GM12878 (cell line): ENCODE measurements at regions not wholly inside any gene's neighbourhood (a gene's known extent, or its start where the extent isn't known, plus 50 kb on each side); places are given as distances from the start of the nearest gene placed in this dataset.

ENCODE experiments used
- ATAC-seq: fragments of 200-7000 bp; cut with Tn5 transposase; 3 replicates; pipeline ENCODE4 v1.9.1; 2020; ENCODE audit warnings: mild to moderate bottlenecking, moderate library complexity
- BruUV-seq: library from RNA; stranded (reverse); fragments of 400-500 nt; replicated peaks from 2 replicates; lab custom pipeline; 2021; lab: Mats Ljungman, UMichigan
- CTCF ChIA-PET: fragments of 300-600 bp; sonication (Branson Sonifier 250); formaldehyde crosslinking; extraction: SDS; loops from one replicate; lab custom pipeline; 2021; ENCODE audit warnings: inconsistent platforms; lab: Yijun Ruan, JAX
- POLR2A ChIA-PET: fragments of 350-600 bp; formaldehyde crosslinking; extraction: SDS; loops from one replicate; lab custom pipeline; 2021; ENCODE audit warnings: inconsistent platforms; lab: Charles Lee
- RAD21 ChIA-PET: fragments of 300-600 bp; sonication (Branson Sonifier 250); formaldehyde crosslinking; loops from one replicate; lab custom pipeline; 2023; ENCODE audit warnings: antibody characterized with exemption; ENCODE audit not compliant: unreplicated experiment; lab: Charles Lee
- SMC1A ChIA-PET: fragments of 300-600 bp; sonication (Branson Sonifier 250); formaldehyde crosslinking; loops from one replicate; lab custom pipeline; 2023; ENCODE audit not compliant: unreplicated experiment, uncharacterized antibody; lab: Charles Lee
- DNase-seq: peaks from one replicate; pipeline ENCODE4 v3.0.0-alpha.2; 2011; ENCODE audit warnings: low read depth, low spot score
- FAIRE-seq: peaks from 3 replicates; lab custom pipeline; 2011; peaks lifted over from hg19 to GRCh38; lab: Jason Lieb, UNC
- H2AFZ ChIP-seq: 2 replicates; pipeline ENCODE4 v1.6.0; 2011; ENCODE audit warnings: low read depth, low read length, control low read depth; ENCODE audit not compliant: control insufficient read depth
- H3K27ac ChIP-seq: 2 replicates; pipeline ENCODE4 v1.5.1; 2011; ENCODE audit warnings: control low read depth; ENCODE audit not compliant: control insufficient read depth, insufficient read depth
- H3K27me3 ChIP-seq, 2 experiments: replicated peaks in 1 of 2; 2 replicates each; pipeline versions ENCODE4 v1.6.0 to v1.6.1; 2011; ENCODE audit warnings: low read length in 1 of 2; ENCODE audit not compliant: control insufficient read depth in 2 of 2, insufficient read depth in 2 of 2
- H3K36me3 ChIP-seq, 2 experiments: 2 replicates each; pipeline ENCODE4 v1.5.1; 2011; ENCODE audit warnings: low read length in 1 of 2; ENCODE audit not compliant: control insufficient read depth in 2 of 2, insufficient read depth in 2 of 2
- H3K4me1 ChIP-seq: 2 replicates; pipeline ENCODE4 v1.6.1; 2011; ENCODE audit warnings: mild to moderate bottlenecking, low read length, moderate library complexity, mixed read lengths; ENCODE audit not compliant: control insufficient read depth, insufficient read depth
- H3K4me2 ChIP-seq: 2 replicates; pipeline ENCODE4 v1.6.0; 2011; ENCODE audit warnings: control low read depth; ENCODE audit not compliant: control insufficient read depth, insufficient read depth
- H3K4me3 ChIP-seq: fragments of 200-600 bp; sonication (generic); 2 replicates; pipeline ENCODE4 v1.5.1; 2016
- H3K79me2 ChIP-seq: 2 replicates; pipeline ENCODE4 v1.6.0; 2011; ENCODE audit warnings: low read length; ENCODE audit not compliant: control insufficient read depth, insufficient read depth
- H3K9ac ChIP-seq: 2 replicates; pipeline ENCODE4 v1.8.0; 2011; ENCODE audit warnings: low read length, control low read depth, mixed read lengths; ENCODE audit not compliant: control insufficient read depth, insufficient read depth
- H3K9me3 ChIP-seq: replicated peaks from 3 replicates; pipeline ENCODE4 v1.5.1; 2011; ENCODE audit warnings: mild to moderate bottlenecking, low read length; ENCODE audit not compliant: control insufficient read depth, insufficient read depth
- H4K20me1 ChIP-seq: 2 replicates; pipeline ENCODE4 v1.6.0; 2011; ENCODE audit not compliant: control insufficient read depth, insufficient read depth
- ASH2L ChIP-seq: fragments of 300-600, 200-600 bp; sonication (generic); IDR thresholded peaks from 2 replicates; pipeline ENCODE4 v1.6.1; 2017; ENCODE audit warnings: low read depth, mild to moderate bottlenecking, borderline replicate concordance
- E4F1 ChIP-seq: fragments of 450-650 bp; IDR thresholded peaks from 2 replicates; pipeline ENCODE4 v1.6.1; 2018; ENCODE audit warnings: borderline replicate concordance, mild to moderate bottlenecking; ENCODE audit not compliant: partially characterized antibody
- JUND ChIP-seq: IDR thresholded peaks from 2 replicates; pipeline ENCODE4 v1.6.1; 2012; ENCODE audit warnings: low read depth, mild to moderate bottlenecking, low read length, improper control_type of control experiment, moderate library complexity
- MYC ChIP-seq: IDR thresholded peaks from 2 replicates; pipeline ENCODE4 v1.6.1; 2011; ENCODE audit warnings: mild to moderate bottlenecking, low read length, moderate library complexity, inconsistent platforms; ENCODE audit not compliant: insufficient read depth, insufficient replicate concordance, insufficient read length, severe bottlenecking
- NR2C2 ChIP-seq: IDR thresholded peaks from 2 replicates; pipeline ENCODE4 v1.6.1; 2011; ENCODE audit warnings: borderline replicate concordance, low read depth; ENCODE audit not compliant: control insufficient read depth, insufficient read length
- RAD51 ChIP-seq: fragments of 450-650 bp; IDR thresholded peaks from 2 replicates; pipeline ENCODE4 v1.6.1; 2016; ENCODE audit warnings: moderate library complexity, mild to moderate bottlenecking, inconsistent platforms
- SIN3A ChIP-seq: IDR thresholded peaks from 2 replicates; pipeline ENCODE4 v1.6.1; 2012; ENCODE audit warnings: low read depth, low read length, improper control_type of control experiment
- SUPT20H ChIP-seq: IDR thresholded peaks from 2 replicates; pipeline ENCODE4 v1.6.1; 2011; ENCODE audit warnings: low read depth, mild to moderate bottlenecking, low read length, moderate library complexity, borderline replicate concordance; ENCODE audit not compliant: control insufficient read depth
- TCF3 ChIP-seq: IDR thresholded peaks from 2 replicates; pipeline ENCODE4 v1.6.1; 2012; ENCODE audit warnings: low read depth, mild to moderate bottlenecking, low read length, borderline replicate concordance; ENCODE audit not compliant: insufficient read depth
- ZNF217 ChIP-seq: fragments of 450-650 bp; IDR thresholded peaks from 2 replicates; pipeline ENCODE4 v1.6.1; 2017; ENCODE audit warnings: antibody characterized with exemption, mild to moderate bottlenecking
- ZNF592 ChIP-seq: fragments of 450-650 bp; IDR thresholded peaks from 2 replicates; pipeline ENCODE4 v1.6.1; 2017; ENCODE audit warnings: mild to moderate bottlenecking, moderate library complexity
- WGBS: methylation state at CpG from one replicate; pipeline ENCODE4 v1.1.6; 2016; ENCODE audit warnings: low lambda C conversion rate; ENCODE audit not compliant: insufficient replicate concordance, insufficient coverage; ENCODE audit errors: missing lambda C conversion rate; 5-methylcytosine and 5-hydroxymethylcytosine counted together
- in situ Hi-C: fragments of 300-500 bp; cut with MboI; formaldehyde crosslinking; loops from 9 replicates; pipeline ENCODE4 v1.14.3; 2018; ENCODE audit warnings: mixed read lengths
- intact Hi-C: fragments of 100-400 bp; cut with micrococcal nuclease; formaldehyde crosslinking; loops from one replicate; pipeline ENCODE4 v1.14.2; 2022; ENCODE audit not compliant: unreplicated experiment

GRCh38 chrY:15510984-15511650 lies 986.8 kb downstream of the NLGN4Y start:
- SMC1A ChIA-PET = no interaction called here
- RAD21 ChIA-PET = no interaction called here
- Histone ChIP-seq H3K9me3 (no peaks in the 10 kb centered on the region), H3K79me2 (no peaks in the 10 kb centered on the region), H3K9ac (no peak overlapping the region), H3K27me3 (no peaks in the 10 kb centered on the region), H2AFZ (no peak overlapping the region), H3K4me2 (no peak overlapping the region), H3K36me3 (no peaks in the 10 kb centered on the region), H4K20me1 (no peaks in the 10 kb centered on the region), H3K4me3 (no peak overlapping the region), H3K27ac (no peak overlapping the region), H3K4me1 (no peaks in the 10 kb centered on the region)
- no TSS peak for BruUV-seq
- CTCF ChIA-PET = no interaction called here
- no peak for TF ChIP-seq SIN3A
- TF ChIP-seq E4F1 = no peak
- no peak for TF ChIP-seq ZNF217
- no peak for TF ChIP-seq TCF3
- ATAC-seq (no peak), FAIRE-seq (no peak), DNase-seq (no peak)
- in situ Hi-C loops = no loop called here
- intact Hi-C loops = no loop called here
- no CpG with 5 or more reads among the region's 5 CpGs for WGBS
- POLR2A ChIA-PET = no interaction called here

GRCh38 chrY:15535131-15535530 lies 1010.8 kb downstream of the NLGN4Y start:
- Histone ChIP-seq H3K9ac (no peak overlapping the region), H4K20me1 (no peaks in the 10 kb centered on the region), H2AFZ (no peak overlapping the region), H3K9me3 (no peaks in the 10 kb centered on the region), H3K4me3 (no peak overlapping the region), H3K79me2 (no peaks in the 10 kb centered on the region), H3K4me2 (no peak overlapping the region), H3K4me1 (no peaks in the 10 kb centered on the region), H3K36me3 (no peaks in the 10 kb centered on the region), H3K27me3 (no peaks in the 10 kb centered on the region), H3K27ac (no peak overlapping the region)
- ChIA-PET CTCF (no interaction called here), RAD21 (no interaction called here), SMC1A (no interaction called here), POLR2A (no interaction called here)
- FAIRE-seq = no peak
- no peak for DNase-seq
- in situ Hi-C loops = no loop called here
- intact Hi-C loops = no loop called here
- no CpG with 5 or more reads among the region's 5 CpGs for whole genome bisulfite sequencing
- no peak for ATAC-seq
- BruUV-seq = no TSS peak
- TF ChIP-seq SUPT20H (no peak), NR2C2 (no peak), ZNF592 (no peak), JUND (no peak), ASH2L (no peak), RAD51 (no peak), MYC (no peak)
